HG02571 (cell line): ENCODE measurements at regions not wholly inside any gene's neighbourhood (a gene's known extent, or its start where the extent isn't known, plus 50 kb on each side); places are given as distances from the start of the nearest gene placed in this dataset.

ENCODE experiments used
- ATAC-seq: cut with Tn5 transposase; IDR thresholded peaks from one replicate; pipeline ENCODE4 v1.9.1; 2021; ENCODE audit warnings: mild to moderate bottlenecking, moderate library complexity; ENCODE audit not compliant: unreplicated experiment

- no peak for ATAC-seq
Observed at GRCh38 chr1:93746021-93746812, 64.6 kb upstream of the BCAR3 start.

GRCh38 chr1:93744299-93744988 is 62.8 kb upstream of the BCAR3 start:
- no peak for ATAC-seq

- no peak for ATAC-seq
Observed at GRCh38 chr1:93743465-93743864, 61.8 kb upstream of the BCAR3 start.

GRCh38 chr1:93740601-93741031 is 59.0 kb upstream of the BCAR3 start:
- ATAC-seq, result no peak

GRCh38 chr1:93740157-93740556 is 58.5 kb upstream of the BCAR3 start:
- ATAC-seq, result no peak

- ATAC-seq, result no peak
Observed at GRCh38 chr1:93739472-93739871, 57.8 kb upstream of the BCAR3 start.

GRCh38 chr1:93738926-93739325 is 57.3 kb upstream of the BCAR3 start:
- no peak for ATAC-seq

GRCh38 chr1:93738075-93738622 is 56.5 kb upstream of the BCAR3 start:
- ATAC-seq, result no peak

- ATAC-seq, result no peak
Observed at GRCh38 chr1:93735722-93736121, 54.1 kb upstream of the BCAR3 start.

GRCh38 chr1:93734999-93735398 is 53.4 kb upstream of the BCAR3 start:
- ATAC-seq, result no peak

- ATAC-seq, result no peak
Observed at GRCh38 chr1:93733340-93733739, 51.7 kb upstream of the BCAR3 start.

GRCh38 chr1:93732514-93732913 is 50.9 kb upstream of the BCAR3 start:
- ATAC-seq, result no peak
